HG03432 (cell line): ENCODE measurements at regions not wholly inside any gene's neighbourhood (a gene's known extent, or its start where the extent isn't known, plus 50 kb on each side); places are given as distances from the start of the nearest gene placed in this dataset.
A peak's percentile ranks its signal among the peaks of the same experiment; 100 is the strongest.
"Not testable (repeated sequence)": the region's sequence is repeated elsewhere in the genome, so short reads cannot be mapped to it uniquely, and the experiment has no call there.

Experiments used
- ATAC-seq: cut with Tn5 transposase; IDR thresholded peaks from one replicate; pipeline ENCODE4 v1.9.1; 2021; ENCODE audit warnings: mild to moderate bottlenecking, moderate library complexity; ENCODE audit not compliant: unreplicated experiment

- no peak for ATAC-seq
Measured at GRCh38 chr11:122404571-122404970, 251.0 kb upstream of the UBASH3B start.

- not testable (repeated sequence) for ATAC-seq
Measured at GRCh38 chr11:122401581-122401980, 253.9 kb upstream of the UBASH3B start.

- ATAC-seq: no peak
Measured at GRCh38 chr11:122399375-122399774, 256.1 kb upstream of the UBASH3B start.

GRCh38 chr11:122398851-122399250 lies 256.7 kb upstream of the UBASH3B start:
- ATAC-seq: no peak

- ATAC-seq: peak; percentile 65
Measured at GRCh38 chr11:122398167-122398566, 257.4 kb upstream of the UBASH3B start.

GRCh38 chr11:122395282-122395681 lies 260.2 kb upstream of the UBASH3B start:
- no peak for ATAC-seq

- no peak for ATAC-seq
Measured at GRCh38 chr11:122394313-122394712, 261.2 kb upstream of the UBASH3B start.

GRCh38 chr11:122393209-122393860 lies 262.2 kb upstream of the UBASH3B start:
- no peak for ATAC-seq

- no peak for ATAC-seq
Measured at GRCh38 chr11:122392508-122392907, 263.0 kb upstream of the UBASH3B start.

GRCh38 chr11:122391049-122391448 lies 264.5 kb upstream of the UBASH3B start:
- ATAC-seq: no peak

- ATAC-seq: no peak
Measured at GRCh38 chr11:122383186-122383585, 267.2 kb upstream of the BLID start.

- no peak for ATAC-seq
Measured at GRCh38 chr11:122375687-122376399, 259.8 kb upstream of the BLID start.

- no peak for ATAC-seq
Measured at GRCh38 chr11:122368796-122369195, 252.8 kb upstream of the BLID start.

GRCh38 chr11:122367809-122368231 lies 251.8 kb upstream of the BLID start:
- ATAC-seq: no peak

- no peak for ATAC-seq
Measured at GRCh38 chr11:122365610-122366360, 249.8 kb upstream of the BLID start.

- ATAC-seq: no peak
Measured at GRCh38 chr11:122363296-122363695, 247.3 kb upstream of the BLID start.

GRCh38 chr11:122362381-122362780 lies 246.4 kb upstream of the BLID start:
- no peak for ATAC-seq

- ATAC-seq: no peak
Measured at GRCh38 chr11:122360875-122361274, 244.9 kb upstream of the BLID start.

- no peak for ATAC-seq
Measured at GRCh38 chr11:122359081-122359571, 243.1 kb upstream of the BLID start.

GRCh38 chr11:122358292-122358691 lies 242.3 kb upstream of the BLID start:
- ATAC-seq: no peak

GRCh38 chr11:122355968-122356367 lies 240.0 kb upstream of the BLID start:
- ATAC-seq: no peak
